ENCODE measurements at regions not wholly inside any gene's neighbourhood (a gene's known extent, or its start where the extent isn't known, plus 50 kb on each side); places are given as distances from the start of the nearest gene placed in this dataset.
"Not testable (repeated sequence)": the region's sequence is repeated elsewhere in the genome, so short reads cannot be mapped to it uniquely, and the experiment has no call there.

- no peak overlapping the region for H3K9ac ChIP-seq
- no peaks in the 10 kb centered on the region for H3K4me1 ChIP-seq
- no peak overlapping the region for H3K4me2 ChIP-seq
- TF ChIP-seq Cebpa-rat (IDR thresholded peaks at IDR 0.05) = no peak
- H3K9me3 ChIP-seq = no peaks in the 10 kb centered on the region
- H4K20me1 ChIP-seq = no peaks in the 10 kb centered on the region
- no peak overlapping the region for H3K27ac ChIP-seq
- H3K4me3 ChIP-seq = no peak overlapping the region
- peaks cover 80% of the 10 kb centered on the region for H3K27me3 ChIP-seq
- no peaks in the 10 kb centered on the region for H3K36me3 ChIP-seq
Measured at GRCh38 chrX:98068024-98068580, 1184.4 kb downstream of the RPA4 start.

- H4K20me1 ChIP-seq = no peaks in the 10 kb centered on the region
- H3K4me2 ChIP-seq = no peak overlapping the region
- H3K4me1 ChIP-seq = no peaks in the 10 kb centered on the region
- no peaks in the 10 kb centered on the region for H3K36me3 ChIP-seq
- peaks cover 78% of the 10 kb centered on the region for H3K27me3 ChIP-seq
- no peaks in the 10 kb centered on the region for H3K9me3 ChIP-seq
- H3K4me3 ChIP-seq = no peak overlapping the region
- no peak for TF ChIP-seq Cebpa-rat (IDR thresholded peaks at IDR 0.05)
- H3K9ac ChIP-seq = no peak overlapping the region
- no peak overlapping the region for H3K27ac ChIP-seq
Measured at GRCh38 chrX:98071331-98071730, 1187.6 kb downstream of the RPA4 start.

GRCh38 chrX:98077440-98077839, 1193.7 kb downstream of the RPA4 start:
- Histone ChIP-seq H3K27ac (no peak overlapping the region), H3K4me1 (no peaks in the 10 kb centered on the region), H3K9me3 (peaks cover 4% of the 10 kb centered on the region), H3K36me3 (no peaks in the 10 kb centered on the region), H3K9ac (no peak overlapping the region), H3K27me3 (peaks cover 73% of the 10 kb centered on the region), H4K20me1 (no peaks in the 10 kb centered on the region), H3K4me2 (no peak overlapping the region), H3K4me3 (no peak overlapping the region)
- no peak for TF ChIP-seq Cebpa-rat (IDR thresholded peaks at IDR 0.05)

GRCh38 chrX:98111684-98112083, 1228.0 kb downstream of the RPA4 start:
- Histone ChIP-seq H3K27ac (no peak overlapping the region), H3K4me1 (no peaks in the 10 kb centered on the region)
- TF ChIP-seq Cebpa-rat (IDR thresholded peaks at IDR 0.05) = no peak

GRCh38 chrX:98114021-98114420, 1230.3 kb downstream of the RPA4 start:
- Histone ChIP-seq H3K4me3 (no peak overlapping the region), H4K20me1 (no peaks in the 10 kb centered on the region; the same call in 1 of the 2 replicates)
- TF ChIP-seq Cebpa-rat (IDR thresholded peaks at IDR 0.05) = no peak

More at GRCh38 chrX:98111684-98112083, 1228.0 kb downstream of the RPA4 start:
- Histone ChIP-seq H3K27me3 (peaks cover 80% of the 10 kb centered on the region), H3K9me3 (no peaks in the 10 kb centered on the region), H3K36me3 (no peaks in the 10 kb centered on the region), H3K4me2 (no peak overlapping the region), H4K20me1 (no peaks in the 10 kb centered on the region; the same call in 1 of the 2 replicates), H3K4me3 (no peak overlapping the region), H3K9ac (no peak overlapping the region)

GRCh38 chrX:98141466-98141865, 1257.8 kb downstream of the RPA4 start:
- no peak overlapping the region for H3K4me3 ChIP-seq
- no peak overlapping the region for H3K9ac ChIP-seq
- H3K36me3 ChIP-seq = no peaks in the 10 kb centered on the region
- no peaks in the 10 kb centered on the region for H3K9me3 ChIP-seq
- H3K4me1 ChIP-seq = no peaks in the 10 kb centered on the region
- H3K27me3 ChIP-seq = peaks cover 48% of the 10 kb centered on the region
- H3K27ac ChIP-seq = no peak overlapping the region
- no peaks in the 10 kb centered on the region for H4K20me1 ChIP-seq
- TF ChIP-seq Cebpa-rat (IDR thresholded peaks at IDR 0.05) = no peak
- no peak overlapping the region for H3K4me2 ChIP-seq

More at GRCh38 chrX:98114021-98114420, 1230.3 kb downstream of the RPA4 start:
- Histone ChIP-seq H3K36me3 (no peaks in the 10 kb centered on the region), H3K27ac (no peak overlapping the region), H3K4me1 (no peaks in the 10 kb centered on the region), H3K9ac (no peak overlapping the region), H3K9me3 (no peaks in the 10 kb centered on the region), H3K27me3 (peaks cover 84% of the 10 kb centered on the region), H3K4me2 (no peak overlapping the region)

- no peak overlapping the region for H3K9ac ChIP-seq
- no peaks in the 10 kb centered on the region for H3K9me3 ChIP-seq
- no peaks in the 10 kb centered on the region for H3K4me1 ChIP-seq
- H3K36me3 ChIP-seq = no peaks in the 10 kb centered on the region
- H3K4me3 ChIP-seq = no peak overlapping the region
- H4K20me1 ChIP-seq = no peaks in the 10 kb centered on the region
- no peak overlapping the region for H3K27ac ChIP-seq
- peaks cover 48% of the 10 kb centered on the region for H3K27me3 ChIP-seq
- H3K4me2 ChIP-seq = no peak overlapping the region
- TF ChIP-seq Cebpa-rat (IDR thresholded peaks at IDR 0.05) = no peak
Measured at GRCh38 chrX:98191003-98191402, 1307.3 kb downstream of the RPA4 start.

GRCh38 chrX:98194036-98194435, 1310.3 kb downstream of the RPA4 start:
- H3K27me3 ChIP-seq = peaks cover 36% of the 10 kb centered on the region
- no peaks in the 10 kb centered on the region for H3K4me1 ChIP-seq
- H4K20me1 ChIP-seq = no peaks in the 10 kb centered on the region
- H3K4me2 ChIP-seq = no peak overlapping the region
- H3K27ac ChIP-seq = no peak overlapping the region
- H3K4me3 ChIP-seq = no peak overlapping the region
- H3K36me3 ChIP-seq = no peaks in the 10 kb centered on the region
- TF ChIP-seq Cebpa-rat (IDR thresholded peaks at IDR 0.05) = no peak
- no peak overlapping the region for H3K9ac ChIP-seq
- H3K9me3 ChIP-seq = peaks cover 8% of the 10 kb centered on the region; the same call in 1 of the 2 replicates

GRCh38 chrX:98203800-98204199, 1320.1 kb downstream of the RPA4 start:
- Histone ChIP-seq H3K4me2 (no peak overlapping the region), H4K20me1 (no peaks in the 10 kb centered on the region)
- TF ChIP-seq Cebpa-rat (IDR thresholded peaks at IDR 0.05) = no peak

GRCh38 chrX:98207947-98208346, 1324.2 kb downstream of the RPA4 start:
- H3K4me1 ChIP-seq = no peaks in the 10 kb centered on the region
- H3K27ac ChIP-seq = no peak overlapping the region
- H4K20me1 ChIP-seq = no peaks in the 10 kb centered on the region
- no peaks in the 10 kb centered on the region for H3K36me3 ChIP-seq
- peaks cover 69% of the 10 kb centered on the region for H3K27me3 ChIP-seq
- H3K4me3 ChIP-seq = no peak overlapping the region
- H3K9ac ChIP-seq = no peak overlapping the region
- 0 out of 2 replicates have a peak, but pooled peaks cover 1% of the 10 kb centered on the region for H3K9me3 ChIP-seq
- H3K4me2 ChIP-seq = no peak overlapping the region
- no peak for TF ChIP-seq Cebpa-rat (IDR thresholded peaks at IDR 0.05)

More at GRCh38 chrX:98203800-98204199, 1320.1 kb downstream of the RPA4 start:
- Histone ChIP-seq H3K9me3 (no peaks in the 10 kb centered on the region), H3K36me3 (no peaks in the 10 kb centered on the region), H3K27me3 (peaks cover 63% of the 10 kb centered on the region), H3K27ac (no peak overlapping the region), H3K9ac (no peak overlapping the region), H3K4me3 (no peak overlapping the region), H3K4me1 (no peaks in the 10 kb centered on the region)

GRCh38 chrX:98231003-98231402, 1347.3 kb downstream of the RPA4 start:
- Histone ChIP-seq H4K20me1 (no peaks in the 10 kb centered on the region), H3K9ac (no peak overlapping the region), H3K36me3 (no peaks in the 10 kb centered on the region), H3K27me3 (peaks cover 47% of the 10 kb centered on the region), H3K4me2 (no peak overlapping the region), H3K9me3 (no peaks in the 10 kb centered on the region), H3K27ac (no peak overlapping the region), H3K4me3 (no peak overlapping the region), H3K4me1 (no peaks in the 10 kb centered on the region)
- TF ChIP-seq Cebpa-rat (IDR thresholded peaks at IDR 0.05) = no peak

- not testable (repeated sequence) for H3K4me3 ChIP-seq, H3K9ac ChIP-seq, H3K4me1 ChIP-seq, H3K9me3 ChIP-seq, H3K4me2 ChIP-seq, H3K27ac ChIP-seq, H3K36me3 ChIP-seq, H4K20me1 ChIP-seq
- peaks cover 60% of the 10 kb centered on the region for H3K27me3 ChIP-seq
Measured at GRCh38 chrX:98240061-98240460, 1356.4 kb downstream of the RPA4 start.

Measured in BLaER1 (cell line).